Loucy (cell line): ENCODE measurements at regions not wholly inside any gene's neighbourhood (a gene's known extent, or its start where the extent isn't known, plus 50 kb on each side); places are given as distances from the start of the nearest gene placed in this dataset.

Experiments
- H2AFZ ChIP-seq: fragments of 200-600 bp; sonication (generic); 2 replicates; pipeline ENCODE4 v1.6.0; 2016; ENCODE audit warnings: antibody characterized with exemption, mild to moderate bottlenecking, low read length, moderate library complexity
- H3F3A ChIP-seq: fragments of 200-600 bp; 2 replicates; pipeline ENCODE4 v1.6.0; 2016; ENCODE audit warnings: antibody characterized with exemption, low read depth, mild to moderate bottlenecking
- H3K27me3 ChIP-seq: fragments of 200-600 bp; sonication (generic); 2 replicates; pipeline ENCODE4 v1.6.1; 2014; ENCODE audit warnings: low read length, mild to moderate bottlenecking; ENCODE audit not compliant: insufficient read depth, poor library complexity, severe bottlenecking
- H3K36me3 ChIP-seq: fragments of 200-600 bp; sonication (generic); 2 replicates; pipeline ENCODE4 v1.6.1; 2016; ENCODE audit warnings: low read length; ENCODE audit not compliant: insufficient read depth
- H3K4me1 ChIP-seq: fragments of 200-600 bp; sonication (generic); 2 replicates; pipeline ENCODE4 v1.5.1; 2014; ENCODE audit warnings: low read length, mild to moderate bottlenecking; ENCODE audit not compliant: insufficient read depth, poor library complexity, severe bottlenecking
- H3K4me2 ChIP-seq: fragments of 200-600 bp; sonication (generic); 2 replicates; pipeline ENCODE4 v1.6.0; 2014; ENCODE audit warnings: antibody characterized with exemption, low read length, low read depth, mild to moderate bottlenecking; ENCODE audit not compliant: poor library complexity, severe bottlenecking
- H3K4me3 ChIP-seq: fragments of 200-600 bp; sonication (generic); 2 replicates; pipeline ENCODE4 v1.5.1; 2014; ENCODE audit warnings: low read length, mild to moderate bottlenecking, mixed read lengths; ENCODE audit not compliant: poor library complexity, severe bottlenecking
- H3K79me2 ChIP-seq: fragments of 200-600 bp; sonication (generic); 2 replicates; pipeline ENCODE4 v1.6.1; 2014; ENCODE audit warnings: low read length; ENCODE audit not compliant: insufficient read depth
- H3K9ac ChIP-seq: fragments of 200-600 bp; sonication (generic); 2 replicates; pipeline ENCODE4 v1.6.0; 2014; ENCODE audit warnings: mild to moderate bottlenecking, low read depth, low read length, moderate library complexity; ENCODE audit not compliant: poor library complexity, severe bottlenecking
- H3K9me2 ChIP-seq: fragments of 200-600 bp; sonication (generic); replicated peaks from 2 replicates; pipeline ENCODE4 v1.6.1; 2016; ENCODE audit warnings: low read depth, low read length, mixed read lengths
- H3K9me3 ChIP-seq: fragments of 200-600 bp; sonication (generic); 2 replicates; pipeline ENCODE4 v1.6.1; 2014; ENCODE audit warnings: mild to moderate bottlenecking, antibody characterized with exemption, low read length, low read depth; ENCODE audit not compliant: insufficient read depth
- H4K20me1 ChIP-seq: fragments of 200-600 bp; sonication (generic); 2 replicates; pipeline ENCODE4 v1.6.0; 2014; ENCODE audit warnings: antibody characterized with exemption, low read length, mild to moderate bottlenecking; ENCODE audit not compliant: insufficient read depth, poor library complexity, severe bottlenecking
- EZH2phosphoT487 ChIP-seq: fragments of 200-600 bp; IDR thresholded peaks from 2 replicates; pipeline ENCODE4 v1.6.1; 2018; ENCODE audit warnings: antibody characterized with exemption, mild to moderate bottlenecking, moderate library complexity, borderline replicate concordance
- TF ChIP-seq, protein P1 (sequence below): fragments of 200-600 bp; sonication (generic); conservative IDR thresholded peaks from 2 replicates; pipeline ENCODE4 v1.5.1; 2014; ENCODE audit warnings: mild to moderate bottlenecking, antibody characterized with exemption, low read length

DNA sequence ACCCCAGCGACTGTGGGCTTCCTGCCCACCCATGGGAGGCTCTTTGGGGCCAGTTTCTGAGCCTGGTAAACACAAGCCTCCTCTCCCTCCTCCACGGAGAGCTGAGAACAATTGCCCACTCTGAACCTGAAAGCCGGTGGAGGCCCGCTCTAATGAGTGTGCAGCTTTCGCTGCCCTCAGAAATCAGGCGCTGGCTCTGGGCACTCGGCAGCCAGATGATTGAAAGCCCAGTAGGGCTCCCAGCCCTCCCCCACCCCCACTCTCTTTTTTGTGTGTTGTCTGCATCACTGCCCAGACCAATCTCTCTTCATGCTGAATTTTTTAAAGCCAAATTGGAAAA lies 438.9 kb downstream of the RPS24 start:
- Histone ChIP-seq H3K79me2 (no peaks in the 10 kb centered on the region), H3K9me2 (no peaks in the 10 kb centered on the region), H2AFZ (no peak overlapping the region), H3K36me3 (no peaks in the 10 kb centered on the region), H3K27me3 (no peaks in the 10 kb centered on the region), H3K9ac (no peak overlapping the region), H4K20me1 (no peaks in the 10 kb centered on the region), H3F3A (no peaks in the 10 kb centered on the region), H3K4me2 (no peak overlapping the region), H3K4me1 (peaks cover 23% of the 10 kb centered on the region), H3K4me3 (no peak overlapping the region), H3K9me3 (no peaks in the 10 kb centered on the region)
- no peak for TF ChIP-seq EZH2phosphoT487
- TF ChIP-seq, protein P1, sequence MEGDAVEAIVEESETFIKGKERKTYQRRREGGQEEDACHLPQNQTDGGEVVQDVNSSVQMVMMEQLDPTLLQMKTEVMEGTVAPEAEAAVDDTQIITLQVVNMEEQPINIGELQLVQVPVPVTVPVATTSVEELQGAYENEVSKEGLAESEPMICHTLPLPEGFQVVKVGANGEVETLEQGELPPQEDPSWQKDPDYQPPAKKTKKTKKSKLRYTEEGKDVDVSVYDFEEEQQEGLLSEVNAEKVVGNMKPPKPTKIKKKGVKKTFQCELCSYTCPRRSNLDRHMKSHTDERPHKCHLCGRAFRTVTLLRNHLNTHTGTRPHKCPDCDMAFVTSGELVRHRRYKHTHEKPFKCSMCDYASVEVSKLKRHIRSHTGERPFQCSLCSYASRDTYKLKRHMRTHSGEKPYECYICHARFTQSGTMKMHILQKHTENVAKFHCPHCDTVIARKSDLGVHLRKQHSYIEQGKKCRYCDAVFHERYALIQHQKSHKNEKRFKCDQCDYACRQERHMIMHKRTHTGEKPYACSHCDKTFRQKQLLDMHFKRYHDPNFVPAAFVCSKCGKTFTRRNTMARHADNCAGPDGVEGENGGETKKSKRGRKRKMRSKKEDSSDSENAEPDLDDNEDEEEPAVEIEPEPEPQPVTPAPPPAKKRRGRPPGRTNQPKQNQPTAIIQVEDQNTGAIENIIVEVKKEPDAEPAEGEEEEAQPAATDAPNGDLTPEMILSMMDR = no peak

DNA sequence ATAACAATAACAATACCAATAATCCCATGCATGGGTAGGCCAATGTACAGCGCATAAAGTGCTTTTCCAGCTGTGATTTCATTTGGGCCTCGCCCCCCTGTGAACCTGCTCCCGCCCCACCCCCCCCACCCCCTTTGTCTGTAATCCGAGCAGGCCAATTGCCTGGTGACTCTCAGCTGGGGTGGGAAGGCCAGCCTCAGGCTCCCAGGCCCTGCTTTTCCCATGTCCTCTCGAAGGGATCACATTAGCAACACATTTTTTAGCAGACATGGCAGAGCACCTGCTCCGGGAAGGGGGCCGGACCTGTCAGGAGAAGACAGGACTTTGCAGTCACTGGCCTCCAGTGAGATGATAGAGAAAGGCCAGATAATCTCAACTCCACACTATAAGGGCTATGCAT lies 439.3 kb downstream of the RPS24 start:
- no peak overlapping the region for H3K4me2 ChIP-seq
- H4K20me1 ChIP-seq = no peaks in the 10 kb centered on the region
- H3K36me3 ChIP-seq = no peaks in the 10 kb centered on the region
- H3K9me2 ChIP-seq = no peaks in the 10 kb centered on the region
- no peak overlapping the region for H3K4me3 ChIP-seq
- H2AFZ ChIP-seq = no peak overlapping the region
- no peaks in the 10 kb centered on the region for H3F3A ChIP-seq
- peaks cover 23% of the 10 kb centered on the region for H3K4me1 ChIP-seq
- no peak overlapping the region for H3K9ac ChIP-seq
- H3K9me3 ChIP-seq = no peaks in the 10 kb centered on the region
- H3K79me2 ChIP-seq = no peaks in the 10 kb centered on the region
- no peak for TF ChIP-seq EZH2phosphoT487
- TF ChIP-seq, protein P1 = no peak
- no peaks in the 10 kb centered on the region for H3K27me3 ChIP-seq

DNA sequence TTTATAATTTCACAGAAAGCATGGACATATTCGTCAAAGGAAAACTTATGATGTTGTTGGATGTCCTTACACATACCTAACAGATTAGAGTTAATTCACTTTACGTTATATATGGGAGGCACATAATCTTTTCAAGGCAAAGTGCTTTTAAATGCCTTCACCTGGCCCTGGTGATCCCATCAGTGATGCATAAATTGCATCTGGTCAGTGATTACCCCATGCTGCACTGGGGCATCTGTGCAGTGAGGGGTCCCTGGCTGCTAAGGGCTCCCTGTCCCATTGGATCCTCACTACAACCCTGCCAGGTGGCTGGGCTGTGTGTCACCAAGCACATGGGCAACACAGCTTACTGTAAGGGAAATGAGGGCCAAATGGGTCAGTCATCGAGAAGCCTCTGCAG lies 441.1 kb downstream of the RPS24 start:
- Histone ChIP-seq H3K4me2 (no peak overlapping the region), H3K4me1 (peaks cover 23% of the 10 kb centered on the region), H3K79me2 (no peaks in the 10 kb centered on the region), H3K4me3 (no peak overlapping the region), H4K20me1 (no peaks in the 10 kb centered on the region), H3K27me3 (no peaks in the 10 kb centered on the region), H3K9me2 (no peaks in the 10 kb centered on the region), H3K9me3 (no peaks in the 10 kb centered on the region), H3K36me3 (no peaks in the 10 kb centered on the region), H3F3A (no peaks in the 10 kb centered on the region), H2AFZ (no peak overlapping the region), H3K9ac (no peak overlapping the region)
- no peak for TF ChIP-seq EZH2phosphoT487
- TF ChIP-seq, protein P1 = no peak
